ENCODE measurements at regions not wholly inside any gene's neighbourhood (a gene's known extent, or its start where the extent isn't known, plus 50 kb on each side); places are given as distances from the start of the nearest gene placed in this dataset.

DNA sequence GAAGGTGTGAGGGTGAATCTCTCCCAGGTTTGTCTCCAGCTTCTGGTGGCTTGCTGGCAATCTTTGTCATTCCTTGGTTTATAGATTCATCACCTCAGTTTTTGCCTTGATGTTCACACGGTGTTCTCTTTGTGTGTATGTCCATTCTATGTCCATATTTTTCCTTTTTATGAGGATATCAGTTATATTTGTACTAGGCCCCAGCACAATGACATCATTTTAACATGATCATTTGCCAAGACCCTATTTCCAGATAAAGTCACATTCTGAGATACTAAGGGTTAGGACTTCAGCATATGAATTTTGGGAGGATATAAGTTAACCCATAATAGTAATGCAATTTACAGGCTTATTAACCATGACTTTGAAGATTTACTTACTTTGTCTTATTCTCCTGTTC, 649.0 kb downstream of the CPS1 start:
- Histone ChIP-seq H3K27ac (ENCODE audit: low read depth, low read length) (no peak overlapping the region), H3K4me1 (replicated peaks in 1 of 4; ENCODE audit: control insufficient read depth in 3 of 4, insufficient read depth in 4 of 4, low read length in 3 of 4) (no peaks in the 10 kb centered on the region), H4K8ac (ENCODE audit: extremely low read depth, insufficient read depth, low read length) (no peak overlapping the region), H3K18ac (ENCODE audit: extremely low read depth, low read length) (no peak overlapping the region), H3K36me3 (ENCODE audit: control insufficient read depth in 2 of 4, insufficient read depth in 4 of 4, low read length in 3 of 4) (no peaks in the 10 kb centered on the region), H3K27me3 (replicated peaks in 1 of 4; ENCODE audit: control insufficient read depth in 3 of 4, extremely low read depth in 1 of 4, insufficient read depth in 3 of 4, low read length in 3 of 4) (no peaks in the 10 kb centered on the region), H2BK15ac (ENCODE audit: low read length) (no peak overlapping the region), H3K79me2 (ENCODE audit: control insufficient read depth in 1 of 2, insufficient read depth in 2 of 2, low read length in 2 of 2) (no peaks in the 10 kb centered on the region), H3K56ac (replicated peaks; ENCODE audit: insufficient read length, low read depth, low read length) (no peak overlapping the region), H3K4ac (replicated peaks; ENCODE audit: insufficient read length, low read depth, low read length) (no peak overlapping the region), H2BK5ac (ENCODE audit: low read depth, low read length) (no peak overlapping the region), H3K23ac (ENCODE audit: insufficient read length) (no peak overlapping the region), H3K23me2 (ENCODE audit: low read depth, low read length) (no peaks in the 10 kb centered on the region), H4K20me1 (replicated peaks in 1 of 2; ENCODE audit: control insufficient read depth in 1 of 2, insufficient read depth in 2 of 2, low read length in 2 of 2) (no peaks in the 10 kb centered on the region), H2BK12ac (ENCODE audit: low read depth, low read length) (no peak overlapping the region), H4K5ac (ENCODE audit: insufficient read length, low read depth, low read length) (no peak overlapping the region), H3K14ac (ENCODE audit: insufficient read length) (no peak overlapping the region), H2BK120ac (replicated peaks; ENCODE audit: low read depth, low read length) (no peak overlapping the region), H2AFZ (ENCODE audit: low read length) (no peak overlapping the region), H3K79me1 (ENCODE audit: low read depth, low read length) (no peaks in the 10 kb centered on the region), H3K4me2 (ENCODE audit: insufficient read depth in 1 of 2, low read depth in 2 of 2, low read length in 2 of 2) (no peak overlapping the region), H2BK20ac (ENCODE audit: low read length) (no peak overlapping the region), H2AK5ac (ENCODE audit: low read depth, low read length) (no peak overlapping the region), H3K9ac (replicated peaks in 1 of 4; ENCODE audit: extremely low read depth in 1 of 4, low read depth in 3 of 4, low read length in 3 of 4) (no peak overlapping the region), H4K91ac (replicated peaks; ENCODE audit: insufficient read length, low read length) (no peak overlapping the region), H3K4me3 (ENCODE audit: extremely low read depth in 1 of 4, insufficient read depth in 2 of 4, low read depth in 3 of 4, low read length in 4 of 4) (no peak overlapping the region), H3K9me3 (ENCODE audit: insufficient read depth in 2 of 2, low read depth in 1 of 2, low read length in 1 of 2) (no peaks in the 10 kb centered on the region)
- no peak for DNase-seq (ENCODE audit: low read depth in 1 of 2, low spot score in 2 of 2)
- TF ChIP-seq FOSL1 (IDR thresholded peaks at IDR 0.05; ENCODE audit: insufficient read depth, low read depth, low read length): no peak
- TF ChIP-seq, protein P1, sequence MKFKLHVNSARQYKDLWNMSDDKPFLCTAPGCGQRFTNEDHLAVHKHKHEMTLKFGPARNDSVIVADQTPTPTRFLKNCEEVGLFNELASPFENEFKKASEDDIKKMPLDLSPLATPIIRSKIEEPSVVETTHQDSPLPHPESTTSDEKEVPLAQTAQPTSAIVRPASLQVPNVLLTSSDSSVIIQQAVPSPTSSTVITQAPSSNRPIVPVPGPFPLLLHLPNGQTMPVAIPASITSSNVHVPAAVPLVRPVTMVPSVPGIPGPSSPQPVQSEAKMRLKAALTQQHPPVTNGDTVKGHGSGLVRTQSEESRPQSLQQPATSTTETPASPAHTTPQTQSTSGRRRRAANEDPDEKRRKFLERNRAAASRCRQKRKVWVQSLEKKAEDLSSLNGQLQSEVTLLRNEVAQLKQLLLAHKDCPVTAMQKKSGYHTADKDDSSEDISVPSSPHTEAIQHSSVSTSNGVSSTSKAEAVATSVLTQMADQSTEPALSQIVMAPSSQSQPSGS (IDR thresholded peaks at IDR 0.05; ENCODE audit: low read length): no peak
- no peak for TF ChIP-seq YY1 (IDR thresholded peaks at IDR 0.05; ENCODE audit: low read depth, low read length)
- 95% methylated on average over 1 of the region's 1 CpG; no CpG with 5 or more reads in 1 of the 2 experiments for WGBS, 2 experiments (ENCODE audit: extremely low coverage in 1 of 2, insufficient coverage in 1 of 2, insufficient read length in 1 of 2, insufficient replicate concordance in 2 of 2, low coverage in 1 of 2, low lambda C conversion rate in 2 of 2, missing lambda C conversion rate in 1 of 2)
- POLR2A ChIA-PET (ENCODE audit: partially characterized antibody): no interaction called here
- no peak for FAIRE-seq
- CTCF ChIA-PET (ENCODE audit: partially characterized antibody): interaction anchor here (1.9 kb wide), 1 partner anchor 10 kb away, joined by 5 read pairs; no protein-coding TSS in a partner anchor
